OCI-LY3 (cell line): ENCODE measurements at regions not wholly inside any gene's neighbourhood (a gene's known extent, or its start where the extent isn't known, plus 50 kb on each side); places are given as distances from the start of the nearest gene placed in this dataset.

Experiments used
- H2AFZ ChIP-seq: fragments of 200-600, 300-600 bp; shearing (Covaris generic); 2 replicates; pipeline ENCODE4 v1.6.0; 2014; ENCODE audit warnings: antibody characterized with exemption, low read depth, low read length
- H3K27ac ChIP-seq: fragments of 200-600, 300-600 bp; sonication (generic); 2 replicates; pipeline ENCODE4 v1.5.1; 2014; ENCODE audit warnings: mild to moderate bottlenecking, low read length, moderate library complexity, mixed read lengths
- H3K27me3 ChIP-seq: fragments of 200-600, 300-600 bp; sonication (generic); 2 replicates; pipeline ENCODE4 v1.6.1; 2014; ENCODE audit warnings: low read depth, low read length, mixed read lengths
- H3K36me3 ChIP-seq: fragments of 200-600, 300-600 bp; sonication (generic); replicated peaks from 2 replicates; pipeline ENCODE3; 2014; ENCODE audit warnings: low read depth, low read length, mixed read lengths
- H3K4me1 ChIP-seq: fragments of 300-600, 200-600 bp; sonication (generic); 2 replicates; pipeline ENCODE4 v1.6.1; 2014; ENCODE audit warnings: low read length, mixed read lengths
- H3K4me2 ChIP-seq: fragments of 200-600, 300-600 bp; sonication (generic); 2 replicates; pipeline ENCODE4 v1.6.1; 2014; ENCODE audit warnings: low read length, mixed read lengths
- H3K4me3 ChIP-seq: fragments of 300-600, 200-600 bp; sonication (generic); 2 replicates; pipeline ENCODE4 v1.5.1; 2014; ENCODE audit warnings: antibody characterized with exemption, mild to moderate bottlenecking, low read length, moderate library complexity
- H3K79me2 ChIP-seq: fragments of 300-600, 200-600 bp; shearing (Covaris generic); 2 replicates; pipeline ENCODE4 v1.6.1; 2014; ENCODE audit warnings: mild to moderate bottlenecking, low read length, mixed read lengths
- H3K9ac ChIP-seq: fragments of 300-600, 200-600 bp; shearing (Covaris generic); 2 replicates; pipeline ENCODE4 v1.6.0; 2014; ENCODE audit warnings: mild to moderate bottlenecking, low read length, moderate library complexity
- H3K9me3 ChIP-seq: fragments of 200-600, 300-600 bp; shearing (Covaris generic); 2 replicates; pipeline ENCODE4 v1.6.1; 2014; ENCODE audit warnings: low read length, mixed read lengths; ENCODE audit not compliant: insufficient read depth
- H4K20me1 ChIP-seq: fragments of 200-600, 300-600 bp; sonication (generic); 2 replicates; pipeline ENCODE4 v1.6.1; 2016; ENCODE audit warnings: low read length, mixed read lengths; ENCODE audit not compliant: insufficient read depth
- EZH2phosphoT487 ChIP-seq: fragments of 200-600 bp; shearing (Covaris generic); IDR thresholded peaks from 2 replicates; pipeline ENCODE4 v1.6.1; 2018; ENCODE audit warnings: antibody characterized with exemption, mixed run types, low read depth
- TF ChIP-seq, protein P1 (sequence below): fragments of 200-600, 300-600 bp; sonication (generic); IDR thresholded peaks from 2 replicates; pipeline ENCODE4 v1.5.1; 2014; ENCODE audit warnings: antibody characterized with exemption, low read length, low read depth

DNA sequence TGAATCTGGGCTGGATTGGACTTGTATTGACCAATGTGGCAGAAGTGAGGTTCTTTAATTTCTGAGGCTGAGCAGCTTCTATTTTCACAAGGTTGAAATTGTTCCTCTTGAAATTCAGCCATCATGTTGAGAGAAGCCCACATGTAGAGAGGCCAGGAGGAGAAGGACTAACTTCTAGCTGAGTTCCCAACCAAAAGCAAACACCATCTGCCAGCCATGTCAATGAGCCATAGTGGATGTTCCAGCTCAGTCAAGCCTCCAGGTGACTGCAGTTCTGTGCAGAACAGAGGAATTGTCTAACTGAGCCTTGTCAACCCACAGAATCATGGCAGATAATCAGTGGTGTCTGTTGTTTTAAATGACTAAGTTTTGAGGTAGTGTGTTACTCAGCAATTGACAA is 110.6 kb upstream of the ACVR1 start:
- no peak overlapping the region for H3K4me2 ChIP-seq
- no peaks in the 10 kb centered on the region for H3K9me3 ChIP-seq
- H4K20me1 ChIP-seq, result no peaks in the 10 kb centered on the region
- no peaks in the 10 kb centered on the region for H3K79me2 ChIP-seq
- H3K27me3 ChIP-seq, result no peaks in the 10 kb centered on the region
- H2AFZ ChIP-seq, result no peak overlapping the region
- TF ChIP-seq EZH2phosphoT487, result no peak
- TF ChIP-seq, protein P1, sequence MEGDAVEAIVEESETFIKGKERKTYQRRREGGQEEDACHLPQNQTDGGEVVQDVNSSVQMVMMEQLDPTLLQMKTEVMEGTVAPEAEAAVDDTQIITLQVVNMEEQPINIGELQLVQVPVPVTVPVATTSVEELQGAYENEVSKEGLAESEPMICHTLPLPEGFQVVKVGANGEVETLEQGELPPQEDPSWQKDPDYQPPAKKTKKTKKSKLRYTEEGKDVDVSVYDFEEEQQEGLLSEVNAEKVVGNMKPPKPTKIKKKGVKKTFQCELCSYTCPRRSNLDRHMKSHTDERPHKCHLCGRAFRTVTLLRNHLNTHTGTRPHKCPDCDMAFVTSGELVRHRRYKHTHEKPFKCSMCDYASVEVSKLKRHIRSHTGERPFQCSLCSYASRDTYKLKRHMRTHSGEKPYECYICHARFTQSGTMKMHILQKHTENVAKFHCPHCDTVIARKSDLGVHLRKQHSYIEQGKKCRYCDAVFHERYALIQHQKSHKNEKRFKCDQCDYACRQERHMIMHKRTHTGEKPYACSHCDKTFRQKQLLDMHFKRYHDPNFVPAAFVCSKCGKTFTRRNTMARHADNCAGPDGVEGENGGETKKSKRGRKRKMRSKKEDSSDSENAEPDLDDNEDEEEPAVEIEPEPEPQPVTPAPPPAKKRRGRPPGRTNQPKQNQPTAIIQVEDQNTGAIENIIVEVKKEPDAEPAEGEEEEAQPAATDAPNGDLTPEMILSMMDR, result no peak
- H3K4me1 ChIP-seq, result no peaks in the 10 kb centered on the region
- no peak overlapping the region for H3K27ac ChIP-seq
- no peaks in the 10 kb centered on the region for H3K36me3 ChIP-seq
- no peak overlapping the region for H3K9ac ChIP-seq
- H3K4me3 ChIP-seq, result no peak overlapping the region

DNA sequence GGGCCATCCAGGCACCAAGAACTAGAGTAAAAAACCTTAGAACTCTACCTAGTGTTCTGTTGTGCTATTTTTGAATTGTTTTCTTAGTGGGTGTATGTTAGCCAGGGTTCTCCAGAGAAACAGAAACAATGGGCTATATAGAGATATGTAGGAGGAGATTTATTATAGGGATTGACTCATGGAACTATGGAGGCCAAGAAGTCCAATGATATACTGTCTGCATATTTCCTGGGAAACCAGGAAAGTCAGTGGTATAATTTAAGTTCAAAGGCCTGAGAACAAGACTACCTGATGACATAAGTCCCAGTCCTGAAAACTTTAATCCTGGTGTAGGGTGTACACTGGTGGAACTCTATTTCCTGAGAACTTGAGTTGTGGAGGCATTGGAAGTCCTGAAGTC is 108.7 kb upstream of the ACVR1 start:
- H3K4me2 ChIP-seq, result no peak overlapping the region
- no peaks in the 10 kb centered on the region for H4K20me1 ChIP-seq
- no peaks in the 10 kb centered on the region for H3K9me3 ChIP-seq
- no peak overlapping the region for H2AFZ ChIP-seq
- no peaks in the 10 kb centered on the region for H3K36me3 ChIP-seq
- H3K4me3 ChIP-seq, result no peak overlapping the region
- no peaks in the 10 kb centered on the region for H3K79me2 ChIP-seq
- TF ChIP-seq, protein P1, result no peak
- no peak for TF ChIP-seq EZH2phosphoT487
- no peaks in the 10 kb centered on the region for H3K27me3 ChIP-seq
- H3K9ac ChIP-seq, result no peak overlapping the region
- no peak overlapping the region for H3K27ac ChIP-seq
- no peaks in the 10 kb centered on the region for H3K4me1 ChIP-seq

DNA sequence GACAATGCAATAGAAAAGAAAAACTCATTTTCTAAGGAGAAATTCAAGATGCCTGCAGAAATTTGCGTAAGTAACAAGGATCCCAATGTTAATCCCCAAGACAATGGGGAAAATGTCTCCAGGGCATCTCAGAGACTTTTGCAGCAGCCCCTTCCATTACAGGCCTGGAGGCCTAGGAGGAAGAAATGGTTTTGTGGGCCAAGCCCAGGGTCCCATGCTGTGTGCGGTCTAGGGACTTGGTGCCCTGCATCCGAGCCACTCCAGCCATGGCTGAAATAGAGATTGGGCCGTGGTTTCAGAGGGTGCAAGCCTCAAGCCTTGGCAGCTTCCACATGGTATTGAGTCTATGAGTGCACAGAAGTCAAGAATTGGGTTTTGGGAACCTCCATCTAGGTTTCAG is 103.9 kb upstream of the ACVR1 start:
- Histone ChIP-seq H3K27me3 (no peaks in the 10 kb centered on the region), H3K36me3 (no peaks in the 10 kb centered on the region), H4K20me1 (no peaks in the 10 kb centered on the region), H3K79me2 (no peaks in the 10 kb centered on the region), H3K9ac (no peak overlapping the region), H3K27ac (no peak overlapping the region), H3K4me3 (no peak overlapping the region), H3K4me1 (no peaks in the 10 kb centered on the region), H3K9me3 (no peaks in the 10 kb centered on the region), H2AFZ (no peak overlapping the region), H3K4me2 (no peak overlapping the region)
- no peak for TF ChIP-seq EZH2phosphoT487
- TF ChIP-seq, protein P1, result no peak

DNA sequence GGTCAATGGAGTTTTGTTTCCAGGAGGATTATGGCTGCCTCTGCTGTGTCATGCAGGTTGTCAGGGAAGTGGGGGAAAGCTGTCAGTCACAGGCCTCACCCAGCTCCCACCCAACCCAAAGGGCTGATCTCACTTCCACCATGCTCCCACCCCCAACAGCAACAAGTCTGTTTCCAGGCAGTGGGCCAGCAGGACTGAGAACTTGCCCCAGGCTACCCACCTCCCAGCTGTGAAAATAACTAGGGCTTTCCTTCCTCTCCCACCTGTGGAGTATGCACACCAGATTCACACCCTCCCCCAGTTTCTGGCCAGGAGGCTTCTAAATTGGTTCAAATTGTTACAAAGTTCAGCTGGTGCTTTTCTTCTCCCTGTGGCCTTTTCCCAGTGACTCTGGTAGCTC is 95.6 kb upstream of the ACVR1 start:
- Histone ChIP-seq H3K9ac (no peak overlapping the region), H2AFZ (no peak overlapping the region), H4K20me1 (no peaks in the 10 kb centered on the region), H3K79me2 (no peaks in the 10 kb centered on the region), H3K36me3 (no peaks in the 10 kb centered on the region), H3K4me1 (no peaks in the 10 kb centered on the region), H3K27ac (no peak overlapping the region), H3K4me2 (no peak overlapping the region), H3K4me3 (no peak overlapping the region), H3K9me3 (no peaks in the 10 kb centered on the region), H3K27me3 (no peaks in the 10 kb centered on the region)
- TF ChIP-seq EZH2phosphoT487, result no peak
- TF ChIP-seq, protein P1, result no peak
